Neural cell (in vitro differentiated cells): ENCODE measurements at regions not wholly inside any gene's neighbourhood (a gene's known extent, or its start where the extent isn't known, plus 50 kb on each side); places are given as distances from the start of the nearest gene placed in this dataset.
"Not testable (repeated sequence)": the region's sequence is repeated elsewhere in the genome, so short reads cannot be mapped to it uniquely, and the experiment has no call there.

Source experiments
- CTCF ChIP-seq: fragments of 450-650 bp; IDR thresholded peaks from 2 replicates; pipeline ENCODE4 v1.5.1; 2014; ENCODE audit warnings: antibody characterized with exemption, mild to moderate bottlenecking, moderate library complexity; ENCODE audit not compliant: poor library complexity, severe bottlenecking
- EP300 ChIP-seq: fragments of 450-650 bp; conservative IDR thresholded peaks from 2 replicates; pipeline ENCODE4 v1.6.1; 2014; ENCODE audit warnings: antibody characterized with exemption, mild to moderate bottlenecking, moderate library complexity; ENCODE audit not compliant: poor library complexity, severe bottlenecking
- EZH2 ChIP-seq: fragments of 200-600, 300-800 bp; shearing (Covaris generic), sonication (generic); IDR thresholded peaks from 2 replicates; pipeline ENCODE4 v1.6.1; 2014; ENCODE audit warnings: antibody characterized with exemption, low read length, borderline replicate concordance, mild to moderate bottlenecking; ENCODE audit not compliant: insufficient read depth, poor library complexity, severe bottlenecking
- MXI1 ChIP-seq: fragments of 450-650 bp; conservative IDR thresholded peaks from 2 replicates; pipeline ENCODE4 v1.6.1; 2014; ENCODE audit warnings: antibody characterized with exemption, mild to moderate bottlenecking; ENCODE audit not compliant: poor library complexity, severe bottlenecking
- POLR2AphosphoS5 ChIP-seq: IDR thresholded peaks from 2 replicates; pipeline ENCODE4 v1.6.1; 2012
- RAD21 ChIP-seq: fragments of 450-650 bp; conservative IDR thresholded peaks from 2 replicates; pipeline ENCODE4 v1.6.1; 2014; ENCODE audit warnings: antibody characterized with exemption, mild to moderate bottlenecking, moderate library complexity
- SMC3 ChIP-seq: fragments of 450-650 bp; conservative IDR thresholded peaks from 2 replicates; pipeline ENCODE4 v1.6.1; 2014; ENCODE audit warnings: antibody characterized with exemption, mild to moderate bottlenecking, moderate library complexity; ENCODE audit not compliant: poor library complexity

- not testable (repeated sequence) for TF ChIP-seq CTCF, RAD21, EZH2, POLR2AphosphoS5, EP300, MXI1, SMC3
Observed at GRCh38 chr10:10759806-10760205, 257.9 kb upstream of the CELF2 start.
